GM12878 (cell line): ENCODE measurements at regions not wholly inside any gene's neighbourhood (a gene's known extent, or its start where the extent isn't known, plus 50 kb on each side); places are given as distances from the start of the nearest gene placed in this dataset.

Experiments used
- ATAC-seq: fragments of 200-7000 bp; cut with Tn5 transposase; 3 replicates; pipeline ENCODE4 v1.9.1; 2020; ENCODE audit warnings: mild to moderate bottlenecking, moderate library complexity
- BruUV-seq: library from RNA; stranded (reverse); fragments of 400-500 nt; replicated peaks from 2 replicates; lab custom pipeline; 2021; lab: Mats Ljungman, UMichigan
- CTCF ChIA-PET: fragments of 300-600 bp; sonication (Branson Sonifier 250); formaldehyde crosslinking; extraction: SDS; loops from one replicate; lab custom pipeline; 2021; ENCODE audit warnings: inconsistent platforms; lab: Yijun Ruan, JAX
- POLR2A ChIA-PET: fragments of 350-600 bp; formaldehyde crosslinking; extraction: SDS; loops from one replicate; lab custom pipeline; 2021; ENCODE audit warnings: inconsistent platforms; lab: Charles Lee
- RAD21 ChIA-PET: fragments of 300-600 bp; sonication (Branson Sonifier 250); formaldehyde crosslinking; loops from one replicate; lab custom pipeline; 2023; ENCODE audit warnings: antibody characterized with exemption; ENCODE audit not compliant: unreplicated experiment; lab: Charles Lee
- SMC1A ChIA-PET: fragments of 300-600 bp; sonication (Branson Sonifier 250); formaldehyde crosslinking; loops from one replicate; lab custom pipeline; 2023; ENCODE audit not compliant: unreplicated experiment, uncharacterized antibody; lab: Charles Lee
- DNase-seq: peaks from one replicate; pipeline ENCODE4 v3.0.0-alpha.2; 2011; ENCODE audit warnings: low read depth, low spot score
- FAIRE-seq: peaks from 3 replicates; lab custom pipeline; 2011; peaks lifted over from hg19 to GRCh38; lab: Jason Lieb, UNC
- H2AFZ ChIP-seq: 2 replicates; pipeline ENCODE4 v1.6.0; 2011; ENCODE audit warnings: low read depth, low read length, control low read depth; ENCODE audit not compliant: control insufficient read depth
- H3K27ac ChIP-seq: 2 replicates; pipeline ENCODE4 v1.5.1; 2011; ENCODE audit warnings: control low read depth; ENCODE audit not compliant: control insufficient read depth, insufficient read depth
- H3K27me3 ChIP-seq, 2 experiments: replicated peaks in 1 of 2; 2 replicates each; pipeline versions ENCODE4 v1.6.0 to v1.6.1; 2011; ENCODE audit warnings: low read length in 1 of 2; ENCODE audit not compliant: control insufficient read depth in 2 of 2, insufficient read depth in 2 of 2
- H3K36me3 ChIP-seq, 2 experiments: 2 replicates each; pipeline ENCODE4 v1.5.1; 2011; ENCODE audit warnings: low read length in 1 of 2; ENCODE audit not compliant: control insufficient read depth in 2 of 2, insufficient read depth in 2 of 2
- H3K4me1 ChIP-seq: 2 replicates; pipeline ENCODE4 v1.6.1; 2011; ENCODE audit warnings: mild to moderate bottlenecking, low read length, moderate library complexity, mixed read lengths; ENCODE audit not compliant: control insufficient read depth, insufficient read depth
- H3K4me2 ChIP-seq: 2 replicates; pipeline ENCODE4 v1.6.0; 2011; ENCODE audit warnings: control low read depth; ENCODE audit not compliant: control insufficient read depth, insufficient read depth
- H3K4me3 ChIP-seq: fragments of 200-600 bp; sonication (generic); 2 replicates; pipeline ENCODE4 v1.5.1; 2016
- H3K79me2 ChIP-seq: 2 replicates; pipeline ENCODE4 v1.6.0; 2011; ENCODE audit warnings: low read length; ENCODE audit not compliant: control insufficient read depth, insufficient read depth
- H3K9ac ChIP-seq: 2 replicates; pipeline ENCODE4 v1.8.0; 2011; ENCODE audit warnings: low read length, control low read depth, mixed read lengths; ENCODE audit not compliant: control insufficient read depth, insufficient read depth
- H3K9me3 ChIP-seq: replicated peaks from 3 replicates; pipeline ENCODE4 v1.5.1; 2011; ENCODE audit warnings: mild to moderate bottlenecking, low read length; ENCODE audit not compliant: control insufficient read depth, insufficient read depth
- H4K20me1 ChIP-seq: 2 replicates; pipeline ENCODE4 v1.6.0; 2011; ENCODE audit not compliant: control insufficient read depth, insufficient read depth
- KDM1A ChIP-seq: fragments of 200-600 bp; sonication (generic); IDR thresholded peaks from 2 replicates; pipeline ENCODE4 v1.6.1; 2016; ENCODE audit warnings: borderline replicate concordance
- SMAD5 ChIP-seq: IDR thresholded peaks from 2 replicates; pipeline ENCODE4 v1.6.1; 2016; ENCODE audit warnings: antibody characterized with exemption, low read depth
- WGBS: methylation state at CpG from one replicate; pipeline ENCODE4 v1.1.6; 2016; ENCODE audit warnings: low lambda C conversion rate; ENCODE audit not compliant: insufficient replicate concordance, insufficient coverage; ENCODE audit errors: missing lambda C conversion rate; 5-methylcytosine and 5-hydroxymethylcytosine counted together
- in situ Hi-C: fragments of 300-500 bp; cut with MboI; formaldehyde crosslinking; loops from 9 replicates; pipeline ENCODE4 v1.14.3; 2018; ENCODE audit warnings: mixed read lengths
- intact Hi-C: fragments of 100-400 bp; cut with micrococcal nuclease; formaldehyde crosslinking; loops from one replicate; pipeline ENCODE4 v1.14.2; 2022; ENCODE audit not compliant: unreplicated experiment
- TF ChIP-seq, protein P1 (sequence below): IDR thresholded peaks from 2 replicates; pipeline ENCODE4 v1.6.1; 2012; ENCODE audit warnings: low read depth, low read length, improper control_type of control experiment
- TF ChIP-seq, protein P2 (sequence below): IDR thresholded peaks from 2 replicates; pipeline ENCODE4 v1.6.1; 2011; ENCODE audit warnings: mild to moderate bottlenecking, low read depth, low read length, moderate library complexity; ENCODE audit not compliant: insufficient replicate concordance
- TF ChIP-seq, protein P3 (sequence below): fragments of 450-650 bp; formaldehyde crosslinking; IDR thresholded peaks from 2 replicates; pipeline ENCODE4 v1.4.0; 2022; ENCODE audit warnings: mild to moderate bottlenecking, moderate library complexity

DNA sequence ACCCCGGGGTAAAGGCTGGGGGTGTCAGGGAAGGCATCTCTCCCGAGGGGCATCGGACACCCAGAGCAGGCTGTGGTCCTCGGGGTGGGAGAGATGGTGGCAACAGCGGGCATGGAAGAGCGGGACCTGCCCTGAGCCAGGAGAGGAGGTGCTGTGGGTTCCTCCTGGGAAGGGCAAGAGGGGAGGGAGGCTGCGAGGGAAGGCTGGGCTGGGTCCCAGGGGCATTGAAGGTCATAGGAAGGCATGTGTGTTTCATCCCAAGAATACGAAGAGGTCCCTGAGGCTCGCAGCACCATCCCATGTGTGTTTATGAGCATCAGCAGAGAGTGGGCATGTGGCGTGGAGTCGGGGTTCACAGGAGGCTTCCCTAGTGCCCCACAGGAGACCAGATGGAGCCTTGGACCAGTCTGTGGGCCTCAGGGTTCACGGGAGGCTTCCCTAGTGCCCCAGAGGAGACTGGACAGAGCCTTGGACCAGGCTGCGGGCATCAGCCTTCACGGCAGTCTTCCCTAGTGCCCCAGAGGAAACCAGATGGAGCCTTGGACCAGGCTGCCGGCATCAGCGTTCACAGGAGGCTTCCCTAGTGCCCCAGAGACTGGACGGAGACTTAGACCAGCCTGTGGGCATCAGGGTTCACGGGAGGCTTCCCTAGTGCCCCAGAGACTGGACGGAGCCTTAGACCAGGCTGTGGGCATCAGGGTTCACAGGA, 420.6 kb downstream of the BRD1 start:
- TF ChIP-seq, protein P1, sequence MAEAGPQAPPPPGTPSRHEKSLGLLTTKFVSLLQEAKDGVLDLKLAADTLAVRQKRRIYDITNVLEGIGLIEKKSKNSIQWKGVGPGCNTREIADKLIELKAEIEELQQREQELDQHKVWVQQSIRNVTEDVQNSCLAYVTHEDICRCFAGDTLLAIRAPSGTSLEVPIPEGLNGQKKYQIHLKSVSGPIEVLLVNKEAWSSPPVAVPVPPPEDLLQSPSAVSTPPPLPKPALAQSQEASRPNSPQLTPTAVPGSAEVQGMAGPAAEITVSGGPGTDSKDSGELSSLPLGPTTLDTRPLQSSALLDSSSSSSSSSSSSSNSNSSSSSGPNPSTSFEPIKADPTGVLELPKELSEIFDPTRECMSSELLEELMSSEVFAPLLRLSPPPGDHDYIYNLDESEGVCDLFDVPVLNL, result no peak
- TF ChIP-seq, protein P2, sequence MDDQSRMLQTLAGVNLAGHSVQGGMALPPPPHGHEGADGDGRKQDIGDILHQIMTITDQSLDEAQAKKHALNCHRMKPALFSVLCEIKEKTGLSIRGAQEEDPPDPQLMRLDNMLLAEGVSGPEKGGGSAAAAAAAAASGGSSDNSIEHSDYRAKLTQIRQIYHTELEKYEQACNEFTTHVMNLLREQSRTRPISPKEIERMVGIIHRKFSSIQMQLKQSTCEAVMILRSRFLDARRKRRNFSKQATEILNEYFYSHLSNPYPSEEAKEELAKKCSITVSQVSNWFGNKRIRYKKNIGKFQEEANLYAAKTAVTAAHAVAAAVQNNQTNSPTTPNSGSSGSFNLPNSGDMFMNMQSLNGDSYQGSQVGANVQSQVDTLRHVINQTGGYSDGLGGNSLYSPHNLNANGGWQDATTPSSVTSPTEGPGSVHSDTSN, result no peak
- TF ChIP-seq SMAD5, result no peak
- TF ChIP-seq, protein P3, sequence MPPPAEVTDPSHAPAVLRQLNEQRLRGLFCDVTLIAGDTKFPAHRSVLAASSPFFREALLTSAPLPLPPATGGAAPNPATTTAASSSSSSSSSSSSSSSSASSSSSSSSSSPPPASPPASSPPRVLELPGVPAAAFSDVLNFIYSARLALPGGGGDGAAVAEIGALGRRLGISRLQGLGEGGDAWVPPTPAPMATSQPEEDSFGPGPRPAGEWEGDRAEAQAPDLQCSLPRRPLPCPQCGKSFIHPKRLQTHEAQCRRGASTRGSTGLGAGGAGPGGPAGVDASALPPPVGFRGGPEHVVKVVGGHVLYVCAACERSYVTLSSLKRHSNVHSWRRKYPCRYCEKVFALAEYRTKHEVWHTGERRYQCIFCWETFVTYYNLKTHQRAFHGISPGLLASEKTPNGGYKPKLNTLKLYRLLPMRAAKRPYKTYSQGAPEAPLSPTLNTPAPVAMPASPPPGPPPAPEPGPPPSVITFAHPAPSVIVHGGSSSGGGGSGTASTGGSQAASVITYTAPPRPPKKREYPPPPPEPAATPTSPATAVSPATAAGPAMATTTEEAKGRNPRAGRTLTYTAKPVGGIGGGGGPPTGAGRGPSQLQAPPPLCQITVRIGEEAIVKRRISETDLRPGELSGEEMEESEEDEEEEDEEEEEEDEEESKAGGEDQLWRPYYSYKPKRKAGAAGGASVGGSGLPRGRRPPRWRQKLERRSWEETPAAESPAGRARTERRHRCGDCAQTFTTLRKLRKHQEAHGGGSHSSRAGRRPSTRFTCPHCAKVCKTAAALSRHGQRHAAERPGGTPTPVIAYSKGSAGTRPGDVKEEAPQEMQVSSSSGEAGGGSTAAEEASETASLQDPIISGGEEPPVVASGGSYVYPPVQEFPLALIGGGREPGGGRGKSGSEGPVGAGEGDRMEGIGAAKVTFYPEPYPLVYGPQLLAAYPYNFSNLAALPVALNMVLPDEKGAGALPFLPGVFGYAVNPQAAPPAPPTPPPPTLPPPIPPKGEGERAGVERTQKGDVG (CRISPR knock-in tag), result no peak
- no peak for TF ChIP-seq KDM1A
- in situ Hi-C loops, result no loop called here
- intact Hi-C loops, result no loop called here
- no peak overlapping the region for H3K4me2 ChIP-seq
- POLR2A ChIA-PET, result no interaction called here
- no peaks in the 10 kb centered on the region for H3K79me2 ChIP-seq
- SMC1A ChIA-PET, result no interaction called here
- FAIRE-seq, result no peak
- ATAC-seq, result no peak
- DNase-seq, result no peak
- H4K20me1 ChIP-seq, result no peaks in the 10 kb centered on the region
- CTCF ChIA-PET, result no interaction called here
- H2AFZ ChIP-seq, result no peak overlapping the region
- H3K27ac ChIP-seq, result no peak overlapping the region
- no peak overlapping the region for H3K4me3 ChIP-seq
- no peaks in the 10 kb centered on the region for H3K4me1 ChIP-seq
- H3K27me3 ChIP-seq, result no peaks in the 10 kb centered on the region
- no peak overlapping the region for H3K9ac ChIP-seq
- RAD21 ChIA-PET, result no interaction called here
- H3K9me3 ChIP-seq, result no peaks in the 10 kb centered on the region; the same call in 2 of the 3 replicates
- H3K36me3 ChIP-seq, result no peaks in the 10 kb centered on the region
- BruUV-seq, result no TSS peak
- 20% methylated on average over 19 of the region's 19 CpGs for WGBS
